ENCODE measurements at regions not wholly inside any gene's neighbourhood (a gene's known extent, or its start where the extent isn't known, plus 50 kb on each side); places are given as distances from the start of the nearest gene placed in this dataset.

GRCh38 chr4:184322328-184323025 lies 104.8 kb upstream of the ENPP6 start:
- TF ChIP-seq CTCF (IDR thresholded peaks at IDR 0.05) (no peak), POLR2A (IDR thresholded peaks at IDR 0.05) (no peak), EP300 (IDR thresholded peaks at IDR 0.05) (no peak)
